ENCODE measurements at regions not wholly inside any gene's neighbourhood (a gene's known extent, or its start where the extent isn't known, plus 50 kb on each side); places are given as distances from the start of the nearest gene placed in this dataset.

DNA sequence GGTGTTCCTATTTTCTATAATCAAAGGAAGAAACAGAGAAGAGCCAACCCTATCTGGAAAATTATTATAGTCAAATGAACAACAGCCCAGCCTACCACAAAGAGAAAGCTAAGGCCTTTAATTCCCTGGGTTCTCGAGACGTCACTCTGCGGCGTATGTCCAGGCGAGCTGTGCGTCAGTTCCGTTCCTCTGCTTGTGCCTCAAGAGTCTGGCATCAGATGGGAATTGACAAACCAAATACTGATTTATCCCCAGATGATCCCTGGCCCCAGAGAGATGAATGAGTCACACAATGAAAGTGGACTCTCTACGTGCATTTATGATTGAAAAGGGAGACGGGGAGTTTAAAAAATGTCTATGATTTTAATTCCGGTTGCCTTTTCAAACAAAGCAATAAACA, 151.6 kb upstream of the PDE10A start:
- no peak for DNase-seq

DNA sequence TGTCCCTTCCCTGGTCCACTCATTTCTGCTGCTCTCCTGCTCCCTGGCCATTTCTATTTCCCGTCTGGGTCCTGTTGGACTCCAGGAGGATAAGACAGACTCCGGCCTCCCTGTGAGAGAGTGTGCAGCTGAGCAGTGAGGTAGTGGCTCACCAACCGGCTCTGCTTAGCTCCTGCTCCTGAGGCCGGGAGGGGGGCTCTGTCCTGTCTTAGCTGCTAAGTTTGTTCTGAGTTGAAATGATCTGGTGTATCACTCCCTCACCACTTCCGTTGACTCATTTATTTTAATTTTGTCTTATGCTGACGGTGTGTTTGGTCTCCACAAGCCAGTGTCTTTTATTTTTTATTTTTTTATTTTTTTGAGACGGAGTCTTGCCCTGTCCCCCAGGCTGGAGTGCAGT, 148.5 kb upstream of the PDE10A start:
- no peak for DNase-seq

GRCh38 chr6:165808021-165808420, 145.0 kb upstream of the PDE10A start:
- no peak for DNase-seq

DNA sequence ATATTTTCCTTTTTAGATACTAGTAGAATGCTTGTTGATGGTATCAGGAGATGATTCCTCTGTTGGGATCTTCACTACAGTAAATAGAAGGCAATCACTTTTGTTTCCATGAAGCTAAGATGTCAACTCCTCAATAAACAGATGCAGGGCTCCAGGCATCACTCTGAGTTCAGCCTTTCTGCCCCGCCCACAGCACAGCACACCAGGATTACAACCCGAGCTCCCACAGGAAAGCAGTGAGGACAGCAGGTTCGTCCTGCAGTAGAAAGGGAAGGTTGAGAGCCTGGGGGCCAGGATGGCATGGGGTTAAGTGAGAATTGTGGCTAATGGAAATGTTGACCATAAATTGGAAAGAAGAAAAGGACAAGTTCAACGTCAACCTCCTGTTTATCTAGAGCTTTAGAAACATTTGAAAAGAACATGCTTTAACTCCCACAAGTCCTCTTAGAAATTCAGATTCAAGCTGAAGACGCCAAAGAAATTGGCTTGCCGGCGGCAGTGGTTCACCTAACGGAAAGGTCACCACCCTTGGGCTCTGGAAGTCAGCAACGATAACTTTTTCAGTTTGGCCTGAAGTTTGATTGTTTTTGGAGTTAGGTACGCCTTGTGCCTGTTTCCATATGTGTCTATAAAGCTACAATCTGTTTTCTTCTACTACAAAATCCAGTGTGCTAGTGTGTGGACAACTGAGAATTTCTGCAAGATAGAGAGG, 144.4 kb upstream of the PDE10A start:
- no peak for DNase-seq

DNA sequence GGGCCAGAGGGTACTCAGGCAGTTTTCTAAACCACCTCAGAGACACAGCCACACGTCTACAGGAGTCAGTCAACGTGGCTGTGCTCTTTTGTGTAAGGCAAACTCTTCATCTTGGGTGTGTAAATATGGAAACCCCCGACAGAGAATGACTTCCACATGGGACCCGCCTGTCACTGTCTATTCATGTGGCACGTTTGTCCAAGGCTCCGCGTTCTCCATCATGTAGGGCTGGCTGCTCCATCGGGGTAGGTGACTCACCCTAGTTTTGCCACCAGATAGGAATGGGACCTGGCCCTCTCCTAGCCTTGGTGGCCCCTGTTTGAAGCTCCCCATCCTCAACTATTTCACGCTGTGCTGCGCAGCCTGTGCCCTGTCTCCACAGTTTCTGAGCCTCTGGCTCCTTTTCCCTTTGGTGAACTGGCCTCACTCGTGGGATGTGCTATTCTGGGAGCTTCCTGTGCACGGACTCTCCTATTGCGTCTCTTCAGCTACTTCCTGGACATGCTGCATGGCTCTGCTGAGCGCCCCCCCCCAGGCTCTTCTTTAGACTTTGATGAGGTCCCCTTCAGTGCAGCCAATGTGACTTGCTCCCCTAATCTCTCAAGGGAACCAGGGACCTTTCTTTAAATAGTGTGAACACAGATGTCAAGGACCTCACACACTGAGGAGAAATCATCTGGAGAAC, 143.2 kb upstream of the PDE10A start:
- DNase-seq: no peak

GRCh38 chr6:165805636-165806035, 142.6 kb upstream of the PDE10A start:
- no peak for DNase-seq

DNA sequence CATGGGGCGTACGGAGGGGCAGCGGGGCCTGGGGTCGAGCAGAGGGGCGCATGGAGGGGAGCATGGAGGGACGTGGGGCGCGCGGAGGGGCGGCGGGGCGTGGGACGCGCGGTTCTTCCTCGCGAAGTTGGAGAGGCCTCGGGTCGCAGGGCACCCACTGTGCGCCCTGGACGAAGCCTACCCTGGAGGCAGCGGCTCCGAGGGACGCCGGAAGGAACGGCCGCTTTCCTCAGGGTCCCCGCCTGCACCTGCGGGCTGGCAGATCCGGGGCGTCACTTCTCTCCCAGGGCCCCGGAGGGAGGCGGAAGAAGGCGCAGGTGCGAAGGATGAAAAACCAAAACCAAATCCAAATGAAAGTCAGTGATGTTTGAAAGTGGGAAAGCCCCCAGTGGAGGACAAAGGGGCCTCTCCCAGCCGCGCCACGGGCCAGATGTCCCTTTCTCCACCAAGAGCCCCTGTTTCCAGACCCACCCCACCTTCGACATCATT, 142.1 kb upstream of the PDE10A start:
- no peak for DNase-seq

GRCh38 chr6:165804331-165805066, 141.5 kb upstream of the PDE10A start:
- DNase-seq: peak; percentile 41

DNA sequence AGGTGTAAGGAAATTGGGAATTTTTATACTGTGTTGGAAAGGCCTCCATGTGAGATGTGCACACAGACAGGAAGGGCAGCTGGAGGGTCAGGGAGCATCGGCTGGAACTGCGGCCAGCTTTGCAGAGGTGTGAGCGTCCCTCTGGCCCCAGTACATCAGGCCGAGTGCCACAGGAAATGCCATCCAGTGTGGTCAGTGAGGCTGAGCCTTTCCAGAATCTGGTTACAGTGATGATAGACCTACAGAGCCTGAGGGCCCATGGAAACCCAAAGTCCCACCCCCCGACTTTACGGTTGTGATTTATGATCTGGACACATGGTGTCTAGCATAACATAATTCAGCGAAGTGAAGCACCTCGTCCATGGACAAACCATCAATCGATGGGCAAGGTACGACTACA, 137.3 kb upstream of the PDE10A start:
- DNase-seq: no peak

GRCh38 chr6:165799391-165800153, 136.5 kb upstream of the PDE10A start:
- peak; percentile 60 for DNase-seq

GRCh38 chr6:165798991-165799390, 135.9 kb upstream of the PDE10A start:
- DNase-seq: no peak

DNA sequence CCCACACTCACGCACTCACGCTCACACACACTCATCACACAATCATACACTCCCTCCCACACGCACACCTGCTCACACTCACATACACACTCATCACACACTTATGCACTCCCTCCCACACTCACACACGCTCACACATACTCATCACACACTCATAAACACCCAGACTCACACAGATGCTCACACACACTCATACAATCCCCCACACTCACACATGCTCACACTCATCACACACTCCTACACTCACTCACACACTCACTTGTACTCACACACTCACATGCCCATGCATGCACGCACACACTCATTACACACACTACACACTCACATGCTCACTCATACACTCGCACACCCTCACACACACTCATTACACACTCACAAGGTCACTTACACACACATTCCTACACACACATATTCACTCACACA, 131.1 kb upstream of the PDE10A start:
- no peak for DNase-seq

GRCh38 chr6:165793287-165793825, 130.3 kb upstream of the PDE10A start:
- no peak for DNase-seq

- no peak for DNase-seq
These were observed 128.9 kb upstream of the PDE10A start for GRCh38 chr6:165791876-165792437.

DNA sequence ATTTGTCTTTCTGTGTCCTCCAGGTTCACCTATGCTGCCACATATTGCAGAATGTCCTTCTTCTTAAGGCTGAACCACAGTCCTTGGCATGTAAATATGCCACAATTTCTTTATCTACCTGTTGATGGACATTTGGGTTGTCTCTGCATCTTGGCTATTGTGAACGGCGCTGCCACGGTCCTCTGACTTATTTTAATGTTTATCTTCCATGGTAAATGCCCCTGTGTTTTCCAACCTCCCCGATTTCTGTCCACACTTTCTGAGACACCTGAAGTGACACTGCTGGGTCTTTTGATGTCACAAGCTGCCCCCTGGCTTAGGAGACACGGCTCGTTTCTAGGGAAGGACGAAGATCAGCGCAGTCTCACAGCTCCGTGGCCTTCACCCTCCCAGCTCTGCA, 128.3 kb upstream of the PDE10A start:
- DNase-seq: no peak

GRCh38 chr6:165782812-165783211, 119.8 kb upstream of the PDE10A start:
- DNase-seq: no peak

DNA sequence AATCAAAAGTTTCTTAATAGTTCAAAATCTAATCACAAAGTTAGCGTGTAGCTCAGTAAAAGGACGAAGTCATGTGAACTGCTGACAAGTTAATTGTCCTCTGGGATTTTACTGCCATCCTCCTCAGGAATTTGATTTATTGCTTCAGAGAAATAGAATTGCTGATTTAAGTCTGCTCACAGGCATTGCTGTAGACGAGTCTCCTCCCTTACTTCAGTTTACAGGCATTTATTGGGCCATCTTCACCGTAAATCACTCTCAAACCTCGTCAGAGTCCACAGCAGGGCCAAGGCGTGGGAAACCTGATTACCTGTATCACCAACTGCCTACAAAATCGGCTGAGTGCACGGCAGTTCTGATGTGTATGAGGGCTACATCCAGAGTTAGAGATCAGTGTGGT, 119.1 kb upstream of the PDE10A start:
- no peak for DNase-seq

DNA sequence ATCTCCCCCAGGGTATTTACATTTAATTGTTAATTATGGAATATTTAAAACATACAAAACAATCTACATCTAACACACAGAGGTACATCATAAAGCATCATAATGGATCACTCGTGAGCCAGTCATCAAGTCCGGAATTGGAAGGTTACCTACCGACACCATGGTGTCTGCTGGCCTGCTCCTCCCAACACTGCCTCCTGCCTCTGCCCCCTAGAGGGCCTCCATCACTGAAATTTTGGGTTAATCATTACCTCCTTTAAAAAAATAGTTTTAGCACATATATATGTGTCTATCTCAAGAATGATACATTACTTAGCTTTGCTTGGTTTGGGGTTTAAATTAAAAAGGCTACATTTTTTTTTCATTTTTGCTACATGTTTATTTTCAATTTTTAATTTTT, 114.6 kb upstream of the PDE10A start:
- DNase-seq: no peak

DNA sequence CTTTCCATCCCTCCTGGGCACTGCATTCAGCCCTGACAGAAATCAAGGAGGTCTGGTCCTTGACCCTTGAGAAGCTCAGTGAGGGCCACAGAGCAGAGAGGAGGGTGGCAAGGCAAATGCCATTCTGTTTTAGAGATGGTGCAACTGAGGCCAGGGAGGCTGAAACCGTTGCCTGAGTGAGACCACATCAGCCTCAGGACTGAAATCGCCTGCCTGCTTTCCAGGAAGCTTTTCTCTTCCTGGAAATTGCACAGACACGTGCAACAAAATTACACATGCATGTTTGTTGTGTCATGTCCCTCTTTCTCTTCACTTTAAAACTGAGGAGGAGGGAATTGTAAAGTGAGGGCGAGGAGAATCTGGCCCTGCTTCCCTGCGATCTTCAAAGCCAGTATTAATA, 113.7 kb upstream of the PDE10A start:
- no peak for DNase-seq

GRCh38 chr6:165775721-165776120, 112.7 kb upstream of the PDE10A start:
- DNase-seq: no peak

DNA sequence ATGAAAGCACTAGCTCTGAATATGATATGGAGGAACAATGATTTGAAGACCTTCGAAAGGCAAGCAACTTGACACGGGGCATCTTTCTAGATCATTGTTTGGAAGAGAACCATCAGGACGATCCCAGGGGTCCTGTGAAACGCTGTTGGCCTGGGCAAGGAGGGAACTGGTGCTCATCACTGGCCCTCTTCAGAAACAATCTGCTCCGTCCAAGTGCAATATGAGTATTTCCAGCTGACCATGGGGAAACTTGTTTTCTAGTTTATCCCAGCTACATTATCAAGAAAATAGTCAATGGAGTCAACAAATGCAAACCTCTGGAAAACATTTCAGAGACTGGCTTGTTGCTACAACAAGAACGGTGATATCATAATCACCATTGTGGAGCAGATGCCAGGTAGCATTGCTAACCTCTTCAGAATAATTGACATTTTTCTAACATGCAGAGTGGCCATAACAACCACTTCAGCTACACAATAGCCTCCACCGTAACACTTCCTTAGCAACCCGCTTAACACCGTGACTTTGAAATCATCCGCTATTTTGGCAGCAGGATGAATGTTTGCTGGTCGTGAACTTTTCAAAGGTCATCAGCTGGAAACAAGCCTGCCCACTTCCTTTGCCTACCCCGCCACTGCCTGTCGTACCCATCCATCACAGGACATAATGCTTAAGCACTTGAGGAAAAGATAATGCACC, 112.0 kb upstream of the PDE10A start:
- DNase-seq: peak; percentile 66
